ENCODE measurements at regions not wholly inside any gene's neighbourhood (a gene's known extent, or its start where the extent isn't known, plus 50 kb on each side); places are given as distances from the start of the nearest gene placed in this dataset.
"Not testable (repeated sequence)": the region's sequence is repeated elsewhere in the genome, so short reads cannot be mapped to it uniquely, and the experiment has no call there.

GRCh38 chr9:78441822-78442431 lies 145.0 kb downstream of the PSAT1 start:
- no peak for TF ChIP-seq CTCF (IDR thresholded peaks at IDR 0.05)
- no peak for DNase-seq
- no peaks in the 10 kb centered on the region for H3K36me3 ChIP-seq
- no peaks in the 10 kb centered on the region for H3K9me3 ChIP-seq
- no peaks in the 10 kb centered on the region for H3K27me3 ChIP-seq
- ATAC-seq = no peak
- no peak overlapping the region for H3K27ac ChIP-seq
- H3K4me3 ChIP-seq = no peak overlapping the region
- intact Hi-C loops (cut with DNase I) = no loop called here
- H3K4me1 ChIP-seq = no peaks in the 10 kb centered on the region

GRCh38 chr9:78442577-78442976 lies 145.7 kb downstream of the PSAT1 start:
- H3K27ac ChIP-seq; H3K4me3 ChIP-seq; H3K27me3 ChIP-seq; intact Hi-C loops (cut with DNase I); DNase-seq; H3K36me3 ChIP-seq; ATAC-seq; H3K4me1 ChIP-seq; H3K9me3 ChIP-seq: not testable (repeated sequence)

- intact Hi-C loops (cut with DNase I) = no loop called here
- no peak for TF ChIP-seq CTCF (IDR thresholded peaks at IDR 0.05)
Observed at GRCh38 chr9:78443946-78444345, 147.0 kb downstream of the PSAT1 start.

GRCh38 chr9:78448960-78449673 lies 152.2 kb downstream of the PSAT1 start:
- H3K4me1 ChIP-seq = no peaks in the 10 kb centered on the region
- intact Hi-C loops (cut with DNase I) = no loop called here

More at GRCh38 chr9:78443946-78444345, 147.0 kb downstream of the PSAT1 start:
- Histone ChIP-seq H3K27me3 (no peaks in the 10 kb centered on the region), H3K36me3 (no peaks in the 10 kb centered on the region), H3K27ac (no peak overlapping the region), H3K4me1 (no peaks in the 10 kb centered on the region), H3K4me3 (no peak overlapping the region), H3K9me3 (no peaks in the 10 kb centered on the region)
- ATAC-seq (no peak), DNase-seq (no peak)

GRCh38 chr9:78453450-78453849 lies 156.5 kb downstream of the PSAT1 start:
- H3K9me3 ChIP-seq = no peaks in the 10 kb centered on the region
- TF ChIP-seq CTCF (IDR thresholded peaks at IDR 0.05) = no peak
- H3K36me3 ChIP-seq = no peaks in the 10 kb centered on the region
- H3K4me3 ChIP-seq = no peak overlapping the region
- H3K27me3 ChIP-seq = no peaks in the 10 kb centered on the region
- ATAC-seq (no peak), DNase-seq (no peak)
- no peaks in the 10 kb centered on the region for H3K4me1 ChIP-seq
- H3K27ac ChIP-seq = no peak overlapping the region
- intact Hi-C loops (cut with DNase I) = no loop called here

More at GRCh38 chr9:78448960-78449673, 152.2 kb downstream of the PSAT1 start:
- Histone ChIP-seq H3K9me3 (no peaks in the 10 kb centered on the region), H3K27me3 (no peaks in the 10 kb centered on the region), H3K27ac (no peak overlapping the region), H3K36me3 (no peaks in the 10 kb centered on the region), H3K4me3 (no peak overlapping the region)
- no peak for DNase-seq
- TF ChIP-seq CTCF (IDR thresholded peaks at IDR 0.05) = no peak
- no peak for ATAC-seq

- Histone ChIP-seq H3K27ac (no peak overlapping the region), H3K36me3 (no peaks in the 10 kb centered on the region), H3K27me3 (no peaks in the 10 kb centered on the region), H3K4me1 (no peaks in the 10 kb centered on the region), H3K4me3 (no peak overlapping the region), H3K9me3 (no peaks in the 10 kb centered on the region)
- intact Hi-C loops (cut with DNase I) = no loop called here
- TF ChIP-seq CTCF (IDR thresholded peaks at IDR 0.05) = no peak
- DNase-seq = no peak
- no peak for ATAC-seq
Observed at GRCh38 chr9:78462611-78463010, 165.7 kb downstream of the PSAT1 start.

Data from upper lobe of right lung (tissue), 1 donor.